ENCODE measurements at regions not wholly inside any gene's neighbourhood (a gene's known extent, or its start where the extent isn't known, plus 50 kb on each side); places are given as distances from the start of the nearest gene placed in this dataset.
"Not testable (repeated sequence)": the region's sequence is repeated elsewhere in the genome, so short reads cannot be mapped to it uniquely, and the experiment has no call there.

GRCh38 chr17:30578015-30578717, 101.0 kb downstream of the GOSR1 start:
- DNase-seq, result not testable (repeated sequence)

Data from stimulated activated CD4-positive, alpha-beta T cell treated with anti-CD3 and anti-CD28 coated beads, Interleukin-12 subunit alpha, Interleukin-12 subunit beta, amount 100 ng/mL, for 4 hours (primary cell).